AG04450 (cell line): ENCODE measurements at regions not wholly inside any gene's neighbourhood (a gene's known extent, or its start where the extent isn't known, plus 50 kb on each side); places are given as distances from the start of the nearest gene placed in this dataset.

Experiments used
- CTCF ChIA-PET: fragments of 300-600, 350-600 bp; formaldehyde crosslinking; extraction: SDS; loops from one replicate; lab custom pipeline; 2022; ENCODE audit warnings: antibody characterized with exemption, inconsistent platforms; lab: Charles Lee
- POLR2A ChIA-PET: fragments of 350-600 bp; formaldehyde crosslinking; extraction: SDS; loops from one replicate; lab custom pipeline; 2021; ENCODE audit warnings: antibody characterized with exemption, inconsistent platforms; lab: Yijun Ruan, JAX
- DNase-seq: peaks from one replicate; pipeline ENCODE4 v3.0.0-alpha.2; 2011; ENCODE audit warnings: low read depth, low spot score
- H3K27ac ChIP-seq: one replicate; pipeline ENCODE4 v1.5.1; 2012; ENCODE audit warnings: low read depth, low read length, control low read depth
- H3K27me3 ChIP-seq: one replicate; pipeline ENCODE4 v1.6.0; 2012; ENCODE audit warnings: low read length; ENCODE audit not compliant: control insufficient read depth, insufficient read depth
- H3K4me3 ChIP-seq: 2 replicates; pipeline ENCODE4 v1.5.1; 2011; ENCODE audit warnings: mild to moderate bottlenecking, low read depth, low read length, control low read depth
- H3K9me3 ChIP-seq: 2 replicates; pipeline ENCODE4 v1.5.1; 2012; ENCODE audit warnings: low read length; ENCODE audit not compliant: control insufficient read depth, insufficient read depth
- CTCF ChIP-seq: IDR thresholded peaks from 2 replicates; pipeline ENCODE4 v1.5.1; 2011; ENCODE audit warnings: low read depth, low read length, control low read depth, inconsistent platforms

- peaks cover 36% of the 10 kb centered on the region for H3K27me3 ChIP-seq
- no peaks in the 10 kb centered on the region; the same call in 1 of the 2 replicates for H3K9me3 ChIP-seq
- POLR2A ChIA-PET = no interaction called here
- no peak for DNase-seq
- TF ChIP-seq CTCF = no peak
- no peak overlapping the region for H3K4me3 ChIP-seq
- CTCF ChIA-PET = no interaction called here
- no peak overlapping the region for H3K27ac ChIP-seq
These were observed 340.4 kb downstream of the CDC5L start for GRCh38 chr6:44727651-44728630.

- POLR2A ChIA-PET = no interaction called here
- peak overlapping the region; percentile 21 for H3K27ac ChIP-seq
- TF ChIP-seq CTCF = no peak
- CTCF ChIA-PET = interaction anchor here (1.6 to 2.3 kb wide), 2 partner anchors 75 to 255 kb away, joined by 6 to 7 read pairs; no protein-coding TSS in a partner anchor
- H3K9me3 ChIP-seq = no peaks in the 10 kb centered on the region; the same call in 1 of the 2 replicates
- H3K27me3 ChIP-seq = peaks cover 36% of the 10 kb centered on the region
- DNase-seq = peak; percentile 39
- no peak overlapping the region for H3K4me3 ChIP-seq
These were observed 343.4 kb downstream of the CDC5L start for GRCh38 chr6:44730771-44731391.

GRCh38 chr6:44731485-44732095, 344.1 kb downstream of the CDC5L start:
- CTCF ChIA-PET = interaction anchor here (1.6 to 2.3 kb wide), 2 partner anchors 76 to 256 kb away, joined by 6 to 7 read pairs; no protein-coding TSS in a partner anchor
- POLR2A ChIA-PET = no interaction called here
- peaks cover 36% of the 10 kb centered on the region for H3K27me3 ChIP-seq
- no peak for DNase-seq
- H3K4me3 ChIP-seq = no peak overlapping the region
- H3K27ac ChIP-seq = no peak overlapping the region
- H3K9me3 ChIP-seq = no peaks in the 10 kb centered on the region; the same call in 1 of the 2 replicates
- no peak for TF ChIP-seq CTCF

- TF ChIP-seq CTCF = no peak
- Histone ChIP-seq H3K4me3 (no peak overlapping the region), H3K27ac (no peak overlapping the region), H3K9me3 (no peaks in the 10 kb centered on the region; the same call in 1 of the 2 replicates), H3K27me3 (peaks cover 32% of the 10 kb centered on the region)
- no peak for DNase-seq
- CTCF ChIA-PET = interaction anchor here (2.3 kb wide), 1 partner anchor 257 kb away, joined by 7 read pairs; no protein-coding TSS in a partner anchor
- POLR2A ChIA-PET = no interaction called here
These were observed 344.7 kb downstream of the CDC5L start for GRCh38 chr6:44732243-44732642.
